ENCODE measurements at regions not wholly inside any gene's neighbourhood (a gene's known extent, or its start where the extent isn't known, plus 50 kb on each side); places are given as distances from the start of the nearest gene placed in this dataset.
"Not testable (repeated sequence)": the region's sequence is repeated elsewhere in the genome, so short reads cannot be mapped to it uniquely, and the experiment has no call there.

DNA sequence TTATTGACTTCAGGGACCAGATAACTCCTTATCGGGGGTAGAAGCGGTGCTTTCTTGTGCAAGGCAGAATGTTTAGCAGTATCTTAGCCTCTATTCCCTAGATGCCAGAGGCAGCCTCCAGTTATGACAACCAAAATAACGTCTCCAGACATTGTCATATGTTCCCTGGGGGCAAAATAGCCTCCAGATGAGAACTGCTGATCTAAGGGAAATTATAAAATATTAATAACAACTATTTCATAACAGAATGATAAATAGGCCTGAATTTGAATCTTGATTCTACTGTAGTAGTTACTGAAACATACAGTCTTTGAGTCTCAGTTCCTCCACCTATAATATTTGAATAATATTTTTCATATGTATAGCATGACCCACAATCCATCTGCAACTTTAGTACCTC is 1431.3 kb downstream of the ZPLD1 start:
- Histone ChIP-seq H3K36me3 (no peaks in the 10 kb centered on the region), H3K4me1 (no peaks in the 10 kb centered on the region), H3K4me3 (no peak overlapping the region), H3K27ac (no peak overlapping the region), H3K9me3 (no peaks in the 10 kb centered on the region), H3K27me3 (no peaks in the 10 kb centered on the region)
- intact Hi-C loops (cut with DNase I), result no loop called here
- TF ChIP-seq, protein P1, sequence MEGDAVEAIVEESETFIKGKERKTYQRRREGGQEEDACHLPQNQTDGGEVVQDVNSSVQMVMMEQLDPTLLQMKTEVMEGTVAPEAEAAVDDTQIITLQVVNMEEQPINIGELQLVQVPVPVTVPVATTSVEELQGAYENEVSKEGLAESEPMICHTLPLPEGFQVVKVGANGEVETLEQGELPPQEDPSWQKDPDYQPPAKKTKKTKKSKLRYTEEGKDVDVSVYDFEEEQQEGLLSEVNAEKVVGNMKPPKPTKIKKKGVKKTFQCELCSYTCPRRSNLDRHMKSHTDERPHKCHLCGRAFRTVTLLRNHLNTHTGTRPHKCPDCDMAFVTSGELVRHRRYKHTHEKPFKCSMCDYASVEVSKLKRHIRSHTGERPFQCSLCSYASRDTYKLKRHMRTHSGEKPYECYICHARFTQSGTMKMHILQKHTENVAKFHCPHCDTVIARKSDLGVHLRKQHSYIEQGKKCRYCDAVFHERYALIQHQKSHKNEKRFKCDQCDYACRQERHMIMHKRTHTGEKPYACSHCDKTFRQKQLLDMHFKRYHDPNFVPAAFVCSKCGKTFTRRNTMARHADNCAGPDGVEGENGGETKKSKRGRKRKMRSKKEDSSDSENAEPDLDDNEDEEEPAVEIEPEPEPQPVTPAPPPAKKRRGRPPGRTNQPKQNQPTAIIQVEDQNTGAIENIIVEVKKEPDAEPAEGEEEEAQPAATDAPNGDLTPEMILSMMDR (IDR thresholded peaks at IDR 0.05), result no peak
- DNase-seq (ENCODE audit: low spot score in 2 of 2), result no peak

DNA sequence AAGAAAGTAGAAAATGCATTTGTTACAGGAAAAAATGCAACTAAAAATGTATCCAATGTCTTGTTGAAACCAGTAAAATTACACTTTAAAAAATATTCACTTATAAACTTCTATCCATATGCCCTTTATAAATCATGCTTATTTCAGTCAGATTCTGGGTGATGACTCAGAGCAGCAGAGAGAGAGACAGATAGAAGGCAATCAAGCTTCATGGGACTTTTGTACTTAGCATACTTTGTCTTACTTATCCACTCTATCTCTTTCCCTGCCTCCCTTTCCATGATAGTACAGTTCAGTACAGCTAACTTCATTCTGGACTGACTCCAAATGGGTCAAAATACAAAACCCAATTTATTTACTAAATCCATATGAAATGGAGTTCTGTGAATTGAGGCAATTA is 1438.2 kb downstream of the ZPLD1 start:
- Histone ChIP-seq H3K27ac (no peak overlapping the region), H3K4me3 (no peak overlapping the region), H3K36me3 (no peaks in the 10 kb centered on the region), H3K27me3 (no peaks in the 10 kb centered on the region), H3K4me1 (no peaks in the 10 kb centered on the region), H3K9me3 (no peaks in the 10 kb centered on the region)
- DNase-seq (ENCODE audit: low spot score in 2 of 2), result no peak
- intact Hi-C loops (cut with DNase I), result no loop called here
- TF ChIP-seq, protein P1 (IDR thresholded peaks at IDR 0.05), result no peak

DNA sequence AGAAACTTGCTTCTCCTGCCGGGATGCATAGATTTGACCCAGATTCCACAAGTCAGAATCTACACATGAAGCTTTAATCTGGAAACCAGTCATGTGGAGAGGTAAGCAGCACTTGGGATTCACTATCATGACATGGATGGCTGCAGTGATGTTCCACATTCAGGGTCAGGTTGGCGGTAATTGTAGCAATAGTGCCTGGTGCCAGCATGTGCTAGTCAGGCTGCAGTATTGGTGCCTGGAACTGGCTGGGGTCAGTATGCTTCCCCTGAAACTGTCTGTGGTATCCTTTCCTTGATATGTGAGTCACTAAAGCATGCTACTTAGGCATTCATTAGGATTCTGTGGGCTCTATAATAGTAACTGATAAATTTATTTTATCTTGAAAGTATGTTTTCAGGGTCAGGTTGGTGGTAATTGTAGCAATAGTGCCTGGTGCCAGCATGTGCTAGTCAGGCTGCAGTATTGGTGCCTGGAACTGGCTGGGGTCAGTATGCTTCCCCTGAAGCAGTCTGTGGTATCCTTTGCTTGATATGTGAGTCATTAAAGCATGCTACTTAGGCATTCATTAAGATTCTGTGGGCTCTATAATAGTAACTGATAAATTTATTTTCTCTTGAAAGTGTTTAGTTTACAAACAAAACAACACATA is 1439.2 kb downstream of the ZPLD1 start:
- Histone ChIP-seq H3K27me3 (no peaks in the 10 kb centered on the region), H3K27ac (no peak overlapping the region), H3K36me3 (no peaks in the 10 kb centered on the region), H3K4me3 (no peak overlapping the region), H3K4me1 (no peaks in the 10 kb centered on the region), H3K9me3 (no peaks in the 10 kb centered on the region)
- intact Hi-C loops (cut with DNase I), result no loop called here
- TF ChIP-seq, protein P1 (IDR thresholded peaks at IDR 0.05), result no peak
- DNase-seq (ENCODE audit: low spot score in 2 of 2), result no peak

DNA sequence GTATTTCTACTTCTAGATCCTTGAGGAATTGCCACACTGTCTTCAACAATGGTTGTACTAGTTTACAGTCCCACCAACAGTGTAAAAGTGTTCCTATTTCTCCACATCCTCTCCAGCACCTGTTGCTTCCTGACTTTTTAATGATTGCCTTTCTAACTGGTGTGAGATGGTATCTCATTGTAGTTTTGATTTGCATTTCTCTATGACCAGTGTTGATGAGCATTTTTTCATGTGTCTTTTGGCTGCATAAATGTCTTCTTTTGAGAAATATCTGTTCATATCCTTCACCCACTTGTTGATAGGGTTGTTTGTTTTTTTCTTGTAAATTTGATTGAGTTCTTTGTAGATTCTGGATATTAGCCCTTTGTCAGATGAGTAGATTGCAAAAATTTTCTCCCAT is 1447.0 kb downstream of the ZPLD1 start:
- H3K4me1 ChIP-seq; H3K9me3 ChIP-seq; intact Hi-C loops (cut with DNase I); H3K36me3 ChIP-seq; DNase-seq (ENCODE audit: low spot score in 2 of 2); H3K27ac ChIP-seq; H3K4me3 ChIP-seq; H3K27me3 ChIP-seq: not testable (repeated sequence)

DNA sequence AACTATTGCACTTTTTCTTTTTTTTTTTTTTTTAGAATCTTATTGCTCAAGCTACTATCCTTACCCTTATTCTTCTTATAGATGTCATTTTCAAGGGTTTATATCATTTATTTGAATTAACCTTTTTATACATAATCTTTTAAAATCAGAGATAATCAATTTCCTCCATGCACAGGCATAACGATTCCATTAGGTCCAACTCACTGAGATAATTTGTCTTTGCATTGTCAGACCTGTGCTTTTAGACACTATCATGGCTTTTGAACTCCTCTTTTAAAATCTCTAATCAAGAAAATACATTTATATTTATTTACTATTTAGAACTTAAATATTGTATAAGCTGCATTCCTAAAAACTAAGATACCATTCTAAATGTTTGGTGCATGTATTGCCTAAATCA is 1454.9 kb downstream of the ZPLD1 start:
- Histone ChIP-seq H3K27ac (no peak overlapping the region), H3K27me3 (no peaks in the 10 kb centered on the region), H3K4me1 (no peaks in the 10 kb centered on the region), H3K9me3 (no peaks in the 10 kb centered on the region), H3K36me3 (no peaks in the 10 kb centered on the region), H3K4me3 (no peak overlapping the region)
- DNase-seq (ENCODE audit: low spot score in 2 of 2), result no peak
- TF ChIP-seq, protein P1 (IDR thresholded peaks at IDR 0.05), result no peak
- intact Hi-C loops (cut with DNase I), result no loop called here

DNA sequence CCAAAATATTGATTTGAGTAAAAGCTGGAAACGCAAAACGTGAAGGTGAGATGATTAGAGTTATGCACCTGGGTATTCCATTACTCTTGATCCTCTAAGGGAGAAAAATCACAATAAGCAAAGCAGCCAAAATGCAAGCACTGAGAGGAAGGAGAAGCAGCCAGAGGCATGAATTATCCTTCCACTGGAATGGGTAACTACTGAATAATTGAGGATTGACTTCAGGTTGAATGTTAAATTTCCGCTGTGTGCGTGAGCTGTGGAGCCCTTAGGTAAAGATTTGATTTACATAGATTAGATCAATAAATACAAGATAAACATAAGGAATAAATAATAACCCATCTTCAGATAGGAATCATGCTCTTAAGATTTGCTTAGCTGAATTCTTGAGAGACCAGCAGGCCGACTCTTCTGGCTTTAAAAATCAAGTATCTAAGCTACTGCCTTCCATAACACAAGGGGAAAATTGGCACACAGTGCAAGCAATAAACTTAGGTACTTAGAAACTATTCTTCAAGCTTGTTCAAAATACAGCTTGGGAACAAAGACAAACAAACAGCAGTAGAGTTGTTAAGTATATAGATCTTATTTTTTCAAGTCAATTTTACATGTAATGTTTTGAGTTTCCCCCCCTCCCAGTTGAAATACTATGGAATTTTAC is 1459.5 kb downstream of the ZPLD1 start:
- no peaks in the 10 kb centered on the region for H3K27me3 ChIP-seq
- H3K4me3 ChIP-seq, result no peak overlapping the region
- no peaks in the 10 kb centered on the region for H3K4me1 ChIP-seq
- no peaks in the 10 kb centered on the region for H3K36me3 ChIP-seq
- TF ChIP-seq, protein P1 (IDR thresholded peaks at IDR 0.05), result no peak
- no peaks in the 10 kb centered on the region for H3K9me3 ChIP-seq
- no peak overlapping the region for H3K27ac ChIP-seq
- DNase-seq (ENCODE audit: low spot score in 2 of 2), result no peak
- intact Hi-C loops (cut with DNase I), result no loop called here

All from ascending aorta (tissue), 2 donors.